EL (cell line): ENCODE measurements at regions not wholly inside any gene's neighbourhood (a gene's known extent, or its start where the extent isn't known, plus 50 kb on each side); places are given as distances from the start of the nearest gene placed in this dataset.
"Not testable (repeated sequence)": the region's sequence is repeated elsewhere in the genome, so short reads cannot be mapped to it uniquely, and the experiment has no call there.

Experiments
- DNase-seq: peaks from one replicate; pipeline ENCODE4 v3.0.0-alpha.2; 2016

- no peak for DNase-seq
Measured at GRCh38 chr6:115216835-115217234, 843.9 kb downstream of the FRK start.

GRCh38 chr6:115214283-115214682 lies 846.4 kb downstream of the FRK start:
- no peak for DNase-seq

GRCh38 chr6:115203381-115203780 lies 857.3 kb downstream of the FRK start:
- no peak for DNase-seq

- no peak for DNase-seq
Measured at GRCh38 chr6:115194981-115195638, 852.3 kb upstream of the HS3ST5 start.

- no peak for DNase-seq
Measured at GRCh38 chr6:115191989-115192388, 849.2 kb upstream of the HS3ST5 start.

- DNase-seq, result no peak
Measured at GRCh38 chr6:115190534-115190933, 847.7 kb upstream of the HS3ST5 start.

GRCh38 chr6:115175456-115175855 lies 832.6 kb upstream of the HS3ST5 start:
- not testable (repeated sequence) for DNase-seq

GRCh38 chr6:115165912-115166311 lies 823.1 kb upstream of the HS3ST5 start:
- DNase-seq, result not testable (repeated sequence)

GRCh38 chr6:115159733-115160132 lies 816.9 kb upstream of the HS3ST5 start:
- no peak for DNase-seq

GRCh38 chr6:115137910-115138309 lies 795.1 kb upstream of the HS3ST5 start:
- DNase-seq, result no peak

GRCh38 chr6:115133790-115134189 lies 791.0 kb upstream of the HS3ST5 start:
- DNase-seq, result no peak

GRCh38 chr6:115131709-115132490 lies 789.1 kb upstream of the HS3ST5 start:
- no peak for DNase-seq

- not testable (repeated sequence) for DNase-seq
Measured at GRCh38 chr6:115121513-115121912, 778.7 kb upstream of the HS3ST5 start.

GRCh38 chr6:115120391-115120790 lies 777.6 kb upstream of the HS3ST5 start:
- DNase-seq, result no peak

GRCh38 chr6:115091461-115091860 lies 748.6 kb upstream of the HS3ST5 start:
- DNase-seq, result no peak

GRCh38 chr6:115078555-115078954 lies 735.7 kb upstream of the HS3ST5 start:
- no peak for DNase-seq

- no peak for DNase-seq
Measured at GRCh38 chr6:115071962-115072361, 729.1 kb upstream of the HS3ST5 start.

GRCh38 chr6:115067690-115068447 lies 725.0 kb upstream of the HS3ST5 start:
- DNase-seq, result no peak

GRCh38 chr6:115064680-115065079 lies 721.9 kb upstream of the HS3ST5 start:
- DNase-seq, result no peak

GRCh38 chr6:115060581-115060980 lies 717.8 kb upstream of the HS3ST5 start:
- DNase-seq, result no peak

GRCh38 chr6:115058414-115059211 lies 715.8 kb upstream of the HS3ST5 start:
- no peak for DNase-seq

- no peak for DNase-seq
Measured at GRCh38 chr6:115055579-115055978, 712.8 kb upstream of the HS3ST5 start.

GRCh38 chr6:115054242-115054641 lies 711.4 kb upstream of the HS3ST5 start:
- DNase-seq, result not testable (repeated sequence)
